HepG2 (cell line): ENCODE measurements at regions not wholly inside any gene's neighbourhood (a gene's known extent, or its start where the extent isn't known, plus 50 kb on each side); places are given as distances from the start of the nearest gene placed in this dataset.

ENCODE experiments used
- EP300 ChIP-seq, 3 experiments: sonication (generic) in 1 of 3; formaldehyde crosslinking in 1 of 3; IDR thresholded peaks; 2 replicates each; pipeline versions ENCODE4 v1.5.1 to v1.6.1; 2011 to 2020; ENCODE audit warnings: low read depth in 2 of 3, low read length in 2 of 3, borderline replicate concordance in 1 of 3, improper control_type of control experiment in 1 of 3, mild to moderate bottlenecking in 1 of 3, missing genetic modification reagents in 1 of 3, moderate library complexity in 1 of 3
- GABPA ChIP-seq, 2 experiments: IDR thresholded peaks; 2 replicates each; pipeline ENCODE4 v1.6.1; 2011 to 2016; ENCODE audit warnings: low read depth in 2 of 2, low read length in 1 of 2, missing biosample characterization in 1 of 2, missing genetic modification characterization in 1 of 2
- KDM2A ChIP-seq: sonication (generic); formaldehyde crosslinking; IDR thresholded peaks from 2 replicates; pipeline ENCODE4 v1.4.0; 2020; ENCODE audit warnings: low read depth, missing genetic modification reagents, borderline replicate concordance
- PREB ChIP-seq: sonication (generic); formaldehyde crosslinking; IDR thresholded peaks from 2 replicates; pipeline ENCODE4 v1.4.0; 2020; ENCODE audit warnings: missing genetic modification reagents
- YY1 ChIP-seq: IDR thresholded peaks from 2 replicates; pipeline ENCODE4 v1.6.1; 2011; ENCODE audit warnings: low read length, low read depth, moderate library complexity, mild to moderate bottlenecking; ENCODE audit not compliant: insufficient read depth, insufficient replicate concordance
- ZBTB40 ChIP-seq, 2 experiments: fragments of 450-650 bp in 1 of 2; sonication (generic) in 1 of 2; formaldehyde crosslinking in 1 of 2; IDR thresholded peaks; 2 replicates each; pipeline versions ENCODE4 v1.6.1 to v1.8.0; 2016 to 2022; ENCODE audit warnings: antibody characterized with exemption in 1 of 2, mild to moderate bottlenecking in 1 of 2, missing genetic modification reagents in 1 of 2
- ZNF543 ChIP-seq: sonication (generic); formaldehyde crosslinking; IDR thresholded peaks from 2 replicates; pipeline ENCODE4 v1.4.0; 2020; ENCODE audit warnings: mild to moderate bottlenecking, missing genetic modification reagents

GRCh38 chr4:155600244-155600643 is 66.4 kb upstream of the GUCY1A1 start:
- TF ChIP-seq ZNF543 (CRISPR knock-in tag) (no peak), PREB (CRISPR knock-in tag) (no peak), KDM2A (CRISPR knock-in tag) (no peak), YY1 (no peak), EP300 (IDR thresholded peaks at IDR 0.05; ENCODE audit: low read depth in 2 of 2, low read length in 2 of 2) (no peak), EP300 (CRISPR knock-in tag; IDR thresholded peaks at IDR 0.05; ENCODE audit: borderline replicate concordance) (no peak), GABPA (IDR thresholded peaks at IDR 0.05; ENCODE audit: low read depth, low read length) (no peak), GABPA (CRISPR knock-in tag; IDR thresholded peaks at IDR 0.05; ENCODE audit: low read depth) (no peak), ZBTB40 (IDR thresholded peaks at IDR 0.05) (no peak), ZBTB40 (CRISPR knock-in tag; IDR thresholded peaks at IDR 0.05) (no peak)
